Esophagus muscularis mucosa (tissue), 4 donors: ENCODE measurements at regions not wholly inside any gene's neighbourhood (a gene's known extent, or its start where the extent isn't known, plus 50 kb on each side); places are given as distances from the start of the nearest gene placed in this dataset.

ENCODE experiments used
- DNase-seq: peaks from one replicate; pipeline ENCODE4 v3.0.0-alpha.2; 2017; ENCODE audit errors: extremely low spot score
- H3K27ac ChIP-seq, 4 donors: fragments of 200-600 bp; sonication (generic); replicated peaks in 1 of 4; 1 replicate in 3 of 4; 2 replicates in 1 of 4; pipeline ENCODE4 v1.5.1; 2016 to 2019; ENCODE audit warnings: mild to moderate bottlenecking in 1 of 4
- H3K27me3 ChIP-seq, 4 donors: fragments of 200-600 bp; sonication (generic); one replicate each; pipeline versions ENCODE4 v1.5.1 to v1.6.0; 2016 to 2019
- H3K36me3 ChIP-seq, 4 donors: fragments of 200-600 bp; sonication (generic); one replicate each; pipeline ENCODE4 v1.5.1; 2016 to 2019
- H3K4me1 ChIP-seq, 4 donors: fragments of 200-600 bp; sonication (generic); one replicate each; pipeline ENCODE4 v1.5.1; 2016 to 2019
- H3K4me3 ChIP-seq, 4 donors: fragments of 200-600 bp; sonication (generic); 1 replicate in 2 of 4; 2 replicates in 2 of 4; pipeline ENCODE4 v1.5.1; 2016 to 2019; ENCODE audit warnings: mild to moderate bottlenecking in 4 of 4, moderate library complexity in 1 of 4
- H3K9me3 ChIP-seq, 4 donors: fragments of 200-600 bp; sonication (generic); 1 replicate in 3 of 4; 2 replicates in 1 of 4; pipeline ENCODE4 v1.5.1; 2016 to 2019
- CTCF ChIP-seq, 3 experiments: fragments of 200-600 bp in 2 of 3; fragments of 450-650 bp in 1 of 3; sonication (generic) in 2 of 3; IDR thresholded peaks; one replicate each; pipeline ENCODE4 v1.5.1; 2017 to 2019; ENCODE audit warnings: antibody characterized with exemption in 3 of 3, mild to moderate bottlenecking in 2 of 3, moderate library complexity in 1 of 3
- EP300 ChIP-seq: sonication (generic); formaldehyde crosslinking; IDR thresholded peaks from one replicate; pipeline ENCODE4 v1.6.1; 2017; ENCODE audit warnings: antibody characterized with exemption
- POLR2A ChIP-seq: fragments of 450-650 bp; IDR thresholded peaks from one replicate; pipeline ENCODE4 v1.6.1; 2017; ENCODE audit warnings: antibody characterized with exemption, moderate library complexity, mild to moderate bottlenecking, low read depth
- POLR2AphosphoS5 ChIP-seq, 2 donors: sonication (generic); formaldehyde crosslinking; IDR thresholded peaks; one replicate each; pipeline ENCODE4 v1.6.1; 2017; ENCODE audit warnings: antibody characterized with exemption in 2 of 2
- WGBS: methylation state at CpG from one replicate; pipeline ENCODE4 v1.1.5; 2018; 5-methylcytosine and 5-hydroxymethylcytosine counted together
- intact Hi-C: fragments of 100-400 bp; cut with DNase I; formaldehyde crosslinking; loops from one replicate; pipeline ENCODE4 v1.15.1; 2023

- no peak for DNase-seq
- WGBS = 89% methylated on average over 2 of the region's 2 CpGs
- Histone ChIP-seq H3K36me3 (no peaks in the 10 kb centered on the region), H3K4me1 (peaks cover 0 to 3% (median 0%) of the 10 kb centered on the region in 4 donors), H3K27ac (no peak overlapping the region), H3K27me3 (no peaks in the 10 kb centered on the region), H3K9me3 (no peaks in the 10 kb centered on the region), H3K4me3 (no peak overlapping the region)
- no peak for TF ChIP-seq CTCF (IDR thresholded peaks at IDR 0.05)
- no peak for TF ChIP-seq EP300
- TF ChIP-seq POLR2A = no peak
- TF ChIP-seq POLR2AphosphoS5 (IDR thresholded peaks at IDR 0.05) = no peak
- intact Hi-C loops = no loop called here
Observed at GRCh38 chr4:37771771-37772170, 54.7 kb upstream of the PGM2 start.

- no peaks in the 10 kb centered on the region for H3K27me3 ChIP-seq
- H3K4me3 ChIP-seq = no peak overlapping the region
- 68% methylated on average over 2 of the region's 2 CpGs for WGBS
- no peaks in the 10 kb centered on the region for H3K36me3 ChIP-seq
- DNase-seq = no peak
- no peaks in the 10 kb centered on the region for H3K9me3 ChIP-seq
- intact Hi-C loops = no loop called here
- no peak overlapping the region for H3K27ac ChIP-seq
- TF ChIP-seq CTCF (IDR thresholded peaks at IDR 0.05) = no peak
- TF ChIP-seq EP300 = no peak
- no peak for TF ChIP-seq POLR2AphosphoS5 (IDR thresholded peaks at IDR 0.05)
- TF ChIP-seq POLR2A = no peak
- H3K4me1 ChIP-seq = peaks cover 0 to 3% (median 0%) of the 10 kb centered on the region in 4 donors
Observed at GRCh38 chr4:37770016-37770415, 56.5 kb upstream of the PGM2 start.

- TF ChIP-seq CTCF (IDR thresholded peaks at IDR 0.05) = no peak
- no peak for TF ChIP-seq POLR2AphosphoS5 (IDR thresholded peaks at IDR 0.05)
- TF ChIP-seq EP300 = no peak
- no peak for TF ChIP-seq POLR2A
- H3K27me3 ChIP-seq = no peaks in the 10 kb centered on the region
- no peak overlapping the region for H3K4me3 ChIP-seq
- intact Hi-C loops = no loop called here
- H3K36me3 ChIP-seq = no peaks in the 10 kb centered on the region
- no peaks in the 10 kb centered on the region for H3K9me3 ChIP-seq
- no peak for DNase-seq
- WGBS = 97% methylated on average over 4 of the region's 4 CpGs
- no peak overlapping the region for H3K27ac ChIP-seq
- H3K4me1 ChIP-seq = peaks cover 0 to 3% (median 0%) of the 10 kb centered on the region in 4 donors
Observed at GRCh38 chr4:37769391-37769989, 57.0 kb upstream of the PGM2 start.

- H3K36me3 ChIP-seq = no peaks in the 10 kb centered on the region
- 39% methylated on average over 5 of the region's 5 CpGs for WGBS
- no peaks in the 10 kb centered on the region for H3K27me3 ChIP-seq
- TF ChIP-seq EP300 (no peak), POLR2AphosphoS5 (IDR thresholded peaks at IDR 0.05) (no peak), POLR2A (no peak)
- H3K9me3 ChIP-seq = no peaks in the 10 kb centered on the region
- H3K4me3 ChIP-seq = no peak overlapping the region
- DNase-seq = no peak
- intact Hi-C loops = no loop called here
- peaks cover 0 to 3% (median 0%) of the 10 kb centered on the region in 4 donors for H3K4me1 ChIP-seq
- no peak overlapping the region for H3K27ac ChIP-seq
Observed at GRCh38 chr4:37767546-37767945, 58.9 kb upstream of the PGM2 start.

GRCh38 chr4:37767019-37767418 is 59.5 kb upstream of the PGM2 start:
- H3K27ac ChIP-seq = no peak overlapping the region
- no peak overlapping the region for H3K4me3 ChIP-seq
- 100% methylated on average over 2 of the region's 2 CpGs for WGBS
- H3K36me3 ChIP-seq = no peaks in the 10 kb centered on the region
- intact Hi-C loops = no loop called here
- TF ChIP-seq CTCF (IDR thresholded peaks at IDR 0.05) (no peak), POLR2AphosphoS5 (IDR thresholded peaks at IDR 0.05) (no peak), EP300 (no peak), POLR2A (no peak)
- no peaks in the 10 kb centered on the region for H3K27me3 ChIP-seq
- H3K4me1 ChIP-seq = peaks cover 0 to 3% (median 0%) of the 10 kb centered on the region in 4 donors
- no peak for DNase-seq
- H3K9me3 ChIP-seq = no peaks in the 10 kb centered on the region
